Mucosa of stomach (tissue), 1 donor: ENCODE measurements at regions not wholly inside any gene's neighbourhood (a gene's known extent, or its start where the extent isn't known, plus 50 kb on each side); places are given as distances from the start of the nearest gene placed in this dataset.
"Not testable (repeated sequence)": the region's sequence is repeated elsewhere in the genome, so short reads cannot be mapped to it uniquely, and the experiment has no call there.

Source experiments
- H3K27me3 ChIP-seq: one replicate; pipeline ENCODE4 v1.7.0; 2013; ENCODE audit warnings: mild to moderate bottlenecking, low read length; ENCODE audit not compliant: control insufficient read depth, insufficient read depth
- H3K36me3 ChIP-seq: one replicate; pipeline ENCODE4 v1.7.0; 2013; ENCODE audit warnings: low read length; ENCODE audit not compliant: control insufficient read depth, insufficient read depth
- H3K4me1 ChIP-seq: one replicate; pipeline ENCODE4 v1.7.0; 2013; ENCODE audit warnings: mild to moderate bottlenecking, low read length; ENCODE audit not compliant: control insufficient read depth, insufficient read depth
- H3K4me3 ChIP-seq: one replicate; pipeline ENCODE4 v1.7.0; 2013; ENCODE audit warnings: low read length
- H3K9ac ChIP-seq: one replicate; pipeline ENCODE4 v1.7.0; 2013; ENCODE audit warnings: mild to moderate bottlenecking, low read length, moderate library complexity
- H3K9me3 ChIP-seq: one replicate; pipeline ENCODE4 v1.7.0; 2013; ENCODE audit warnings: mild to moderate bottlenecking, low read length, moderate library complexity; ENCODE audit not compliant: control insufficient read depth
- donor health status: Pancreatic carcinoma.

GRCh38 chr18:55897091-55897689, 309.2 kb upstream of the TCF4 start:
- no peak overlapping the region for H3K9ac ChIP-seq
- H3K36me3 ChIP-seq = no peaks in the 10 kb centered on the region
- H3K4me3 ChIP-seq = no peak overlapping the region
- no peaks in the 10 kb centered on the region for H3K4me1 ChIP-seq
- no peaks in the 10 kb centered on the region for H3K9me3 ChIP-seq
- no peaks in the 10 kb centered on the region for H3K27me3 ChIP-seq

DNA sequence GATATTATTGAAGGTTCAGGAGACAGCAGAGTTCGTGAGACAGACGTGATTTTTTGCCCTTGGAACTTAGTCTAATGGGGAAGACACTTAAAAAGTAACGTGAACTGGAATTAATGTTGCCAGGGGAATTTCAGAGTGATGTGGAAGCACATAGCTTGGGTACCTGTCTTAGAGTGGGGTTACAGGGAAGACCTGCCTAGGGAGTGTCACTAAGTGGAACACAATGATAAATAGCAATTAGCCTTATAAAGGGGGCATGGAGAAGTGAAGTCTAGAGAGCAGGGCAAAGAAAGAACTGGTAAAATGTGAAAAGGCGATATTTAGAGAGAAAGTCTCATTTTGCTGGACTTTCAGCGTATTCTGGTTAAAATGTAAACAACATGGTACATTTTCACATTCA, 306.0 kb upstream of the TCF4 start:
- Histone ChIP-seq H3K4me1 (no peaks in the 10 kb centered on the region), H3K27me3 (no peaks in the 10 kb centered on the region), H3K36me3 (no peaks in the 10 kb centered on the region), H3K4me3 (no peak overlapping the region), H3K9ac (no peak overlapping the region), H3K9me3 (no peaks in the 10 kb centered on the region)

DNA sequence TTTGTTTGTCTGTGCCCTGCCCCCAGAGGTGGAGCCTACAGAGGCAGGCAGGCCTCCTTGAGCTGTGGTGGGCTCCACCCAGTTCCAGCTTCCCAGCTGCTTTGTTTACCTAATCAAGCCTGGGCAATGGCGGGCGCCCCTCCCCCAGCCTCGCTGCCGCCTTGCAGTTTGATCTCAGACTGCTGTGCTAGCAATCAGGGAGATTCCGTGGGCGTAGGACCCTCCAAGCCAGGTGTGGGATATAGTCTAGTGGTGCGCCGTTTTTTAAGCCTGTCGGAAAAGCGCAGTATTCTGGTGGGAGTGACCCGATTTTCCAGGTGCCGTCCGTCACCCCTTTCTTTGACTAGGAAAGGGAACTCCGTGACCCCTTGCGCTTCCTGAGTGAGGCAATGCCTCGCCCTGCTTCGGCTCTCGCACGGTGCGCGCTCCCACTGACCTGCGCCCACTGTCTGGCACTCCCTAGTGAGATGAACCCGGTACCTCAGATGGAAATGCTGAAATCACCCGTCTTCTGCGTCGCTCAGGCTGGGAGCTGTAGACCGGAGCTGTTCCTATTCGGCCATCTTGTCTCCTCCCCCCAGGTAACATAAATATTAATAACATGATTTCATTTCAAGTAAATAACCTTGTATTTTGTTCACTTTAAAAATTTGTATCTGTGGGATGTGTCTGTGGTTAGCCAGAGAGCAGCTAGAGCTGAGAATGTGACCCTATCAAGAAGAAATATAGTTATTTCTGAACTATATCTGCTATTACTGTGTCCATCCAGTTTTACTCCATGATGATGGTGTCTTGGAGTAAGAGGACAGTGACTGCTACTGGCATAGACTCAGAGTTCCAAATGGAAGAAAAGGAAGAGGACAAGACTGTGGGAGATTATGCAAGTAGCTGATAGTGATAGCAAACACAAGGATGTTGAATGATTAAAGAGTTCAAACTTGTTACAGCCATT, 305.1 kb upstream of the TCF4 start:
- not testable (repeated sequence) for H3K27me3 ChIP-seq, H3K36me3 ChIP-seq, H3K4me1 ChIP-seq, H3K9me3 ChIP-seq, H3K4me3 ChIP-seq, H3K9ac ChIP-seq

DNA sequence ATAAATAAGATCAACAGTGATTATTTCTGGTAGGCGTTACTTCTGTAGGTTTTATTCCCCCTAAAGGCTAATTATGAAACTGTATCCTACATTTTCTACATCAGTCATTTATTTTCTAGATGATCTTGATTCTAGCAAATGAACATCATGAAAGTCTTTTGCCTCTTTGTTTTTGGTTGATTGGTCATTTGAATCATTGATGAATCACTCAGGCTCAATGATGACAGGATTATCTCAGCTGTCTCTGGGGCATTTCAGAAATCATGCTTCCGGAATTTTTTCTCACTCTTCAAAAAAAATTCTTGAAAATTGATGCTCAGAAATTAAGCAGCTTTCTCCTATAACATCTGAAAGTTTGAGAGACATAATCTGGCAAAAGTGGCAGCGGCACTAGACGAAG, 298.9 kb upstream of the TCF4 start:
- Histone ChIP-seq H3K9me3 (no peaks in the 10 kb centered on the region), H3K9ac (no peak overlapping the region), H3K27me3 (no peaks in the 10 kb centered on the region), H3K4me3 (no peak overlapping the region), H3K36me3 (no peaks in the 10 kb centered on the region), H3K4me1 (no peaks in the 10 kb centered on the region)

DNA sequence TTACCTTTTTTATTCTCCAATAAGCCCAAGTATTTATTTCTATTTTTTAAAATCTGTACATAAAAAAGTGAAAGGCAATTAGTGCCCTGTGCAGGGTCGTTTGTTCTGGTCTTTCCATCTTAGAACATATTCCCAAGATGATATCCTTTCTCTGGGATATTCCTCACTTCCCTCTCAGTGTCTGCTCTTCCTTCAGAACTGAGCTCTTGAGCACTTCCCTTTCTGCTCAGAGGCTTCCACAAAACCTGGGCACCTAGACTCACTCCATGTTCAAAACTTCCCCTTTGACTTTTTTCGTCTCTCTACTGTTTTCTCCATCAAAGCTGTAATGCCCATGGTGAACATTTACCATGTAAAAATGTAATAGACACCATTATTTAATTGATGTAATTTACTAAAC, 296.5 kb upstream of the TCF4 start:
- H3K36me3 ChIP-seq = no peaks in the 10 kb centered on the region

DNA sequence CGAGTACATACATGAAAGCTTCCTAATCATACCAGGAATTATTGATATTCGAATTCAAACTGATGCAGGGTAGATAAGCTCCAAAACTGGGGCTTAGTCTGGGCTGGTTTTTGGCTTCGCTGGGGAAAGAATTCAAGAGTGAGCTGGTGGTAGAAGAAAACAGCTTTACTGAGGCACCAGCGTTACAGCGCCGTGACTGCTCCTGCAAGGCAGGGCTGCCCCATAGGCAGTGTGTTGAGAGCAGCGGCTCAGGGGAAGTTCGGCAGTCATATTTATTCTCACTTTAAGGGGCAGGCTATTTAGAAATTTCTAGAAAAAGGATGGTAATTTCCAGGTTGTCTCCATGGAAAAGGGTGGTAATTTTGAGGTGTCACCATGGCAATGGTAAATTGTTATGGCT, 292.6 kb upstream of the TCF4 start:
- Histone ChIP-seq H3K9me3 (no peaks in the 10 kb centered on the region), H3K36me3 (no peaks in the 10 kb centered on the region)

More for the DNA sequence above, 296.5 kb upstream of the TCF4 start:
- Histone ChIP-seq H3K9ac (no peak overlapping the region), H3K4me3 (no peak overlapping the region), H3K27me3 (no peaks in the 10 kb centered on the region), H3K4me1 (no peaks in the 10 kb centered on the region), H3K9me3 (no peaks in the 10 kb centered on the region)

DNA sequence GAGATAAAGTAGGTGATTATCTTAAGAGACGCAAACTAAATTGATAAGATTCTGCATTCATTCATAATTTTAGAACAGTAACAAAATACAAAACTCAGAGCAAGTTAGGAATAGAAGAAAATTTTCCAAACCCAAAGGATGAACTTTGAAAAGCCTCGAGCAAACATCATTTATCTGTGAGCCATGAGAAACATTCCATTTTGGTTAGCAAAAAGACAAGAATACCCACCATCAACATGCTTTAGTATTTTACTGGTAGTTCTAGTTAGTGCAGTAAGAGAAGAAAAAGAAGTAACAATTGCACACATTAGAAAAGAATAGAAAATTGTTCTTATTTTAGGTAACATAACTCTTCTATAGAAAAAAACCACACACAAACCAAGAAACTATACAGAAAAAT, 291.3 kb upstream of the TCF4 start:
- Histone ChIP-seq H3K4me3 (no peak overlapping the region), H3K9ac (no peak overlapping the region), H3K4me1 (no peaks in the 10 kb centered on the region), H3K9me3 (no peaks in the 10 kb centered on the region), H3K27me3 (no peaks in the 10 kb centered on the region), H3K36me3 (no peaks in the 10 kb centered on the region)

More for the DNA sequence above, 292.6 kb upstream of the TCF4 start:
- H3K27me3 ChIP-seq = no peaks in the 10 kb centered on the region
- H3K4me3 ChIP-seq = no peak overlapping the region
- H3K4me1 ChIP-seq = no peaks in the 10 kb centered on the region
- H3K9ac ChIP-seq = no peak overlapping the region

- no peaks in the 10 kb centered on the region for H3K9me3 ChIP-seq
- H3K4me1 ChIP-seq = no peaks in the 10 kb centered on the region
- no peaks in the 10 kb centered on the region for H3K36me3 ChIP-seq
- H3K4me3 ChIP-seq = no peak overlapping the region
- H3K9ac ChIP-seq = no peak overlapping the region
- H3K27me3 ChIP-seq = no peaks in the 10 kb centered on the region
Observed at GRCh38 chr18:55878224-55878623, 290.2 kb upstream of the TCF4 start.

GRCh38 chr18:55877321-55877720, 289.3 kb upstream of the TCF4 start:
- Histone ChIP-seq H3K9me3 (no peaks in the 10 kb centered on the region), H3K4me1 (no peaks in the 10 kb centered on the region), H3K4me3 (no peak overlapping the region), H3K9ac (no peak overlapping the region), H3K36me3 (no peaks in the 10 kb centered on the region), H3K27me3 (no peaks in the 10 kb centered on the region)

GRCh38 chr18:55876254-55876653, 288.3 kb upstream of the TCF4 start:
- H3K4me3 ChIP-seq = no peak overlapping the region
- no peaks in the 10 kb centered on the region for H3K9me3 ChIP-seq
- H3K9ac ChIP-seq = no peak overlapping the region
- H3K27me3 ChIP-seq = no peaks in the 10 kb centered on the region
- H3K36me3 ChIP-seq = no peaks in the 10 kb centered on the region
- H3K4me1 ChIP-seq = no peaks in the 10 kb centered on the region

GRCh38 chr18:55875371-55875901, 287.4 kb upstream of the TCF4 start:
- no peaks in the 10 kb centered on the region for H3K27me3 ChIP-seq
- no peak overlapping the region for H3K9ac ChIP-seq
- H3K9me3 ChIP-seq = no peaks in the 10 kb centered on the region
- H3K36me3 ChIP-seq = no peaks in the 10 kb centered on the region
- no peaks in the 10 kb centered on the region for H3K4me1 ChIP-seq
- no peak overlapping the region for H3K4me3 ChIP-seq
